ENCODE measurements at regions not wholly inside any gene's neighbourhood (a gene's known extent, or its start where the extent isn't known, plus 50 kb on each side); places are given as distances from the start of the nearest gene placed in this dataset.

- H3K4me1 Mint-ChIP-seq: no peaks in the 10 kb centered on the region
- CTCF ChIA-PET: no interaction called here
- no peak for DNase-seq
- no peak overlapping the region for H3K4me3 Mint-ChIP-seq
- H3K27ac Mint-ChIP-seq: no peak overlapping the region
- no peaks in the 10 kb centered on the region for H3K36me3 Mint-ChIP-seq
- H3K27me3 Mint-ChIP-seq: no peaks in the 10 kb centered on the region
- no peaks in the 10 kb centered on the region for H3K9me3 Mint-ChIP-seq
Observed at GRCh38 chr11:112477581-112478317, 217.1 kb upstream of the PLET1 start.

- H3K36me3 Mint-ChIP-seq: no peaks in the 10 kb centered on the region
- H3K27me3 Mint-ChIP-seq: no peaks in the 10 kb centered on the region
- CTCF ChIA-PET: no interaction called here
- H3K9me3 Mint-ChIP-seq: no peaks in the 10 kb centered on the region
- no peak overlapping the region for H3K27ac Mint-ChIP-seq
- H3K4me1 Mint-ChIP-seq: no peaks in the 10 kb centered on the region
- no peak for DNase-seq
- H3K4me3 Mint-ChIP-seq: no peak overlapping the region
Observed at GRCh38 chr11:112478806-112479205, 218.1 kb upstream of the PLET1 start.

GRCh38 chr11:112481431-112481830 is 220.8 kb upstream of the PLET1 start:
- H3K9me3 Mint-ChIP-seq: no peaks in the 10 kb centered on the region
- H3K4me3 Mint-ChIP-seq: no peak overlapping the region
- H3K4me1 Mint-ChIP-seq: no peaks in the 10 kb centered on the region
- no peak for DNase-seq
- no peaks in the 10 kb centered on the region for H3K36me3 Mint-ChIP-seq
- H3K27me3 Mint-ChIP-seq: no peaks in the 10 kb centered on the region
- CTCF ChIA-PET: no interaction called here
- H3K27ac Mint-ChIP-seq: no peak overlapping the region

GRCh38 chr11:112481893-112482292 is 221.2 kb upstream of the PLET1 start:
- CTCF ChIA-PET: interaction anchor here (0.5 kb wide), 1 partner anchor 822 kb away, joined by 3 read pairs; no protein-coding TSS in a partner anchor
- Mint-ChIP-seq H3K27ac (no peak overlapping the region), H3K4me3 (no peak overlapping the region), H3K36me3 (no peaks in the 10 kb centered on the region), H3K9me3 (no peaks in the 10 kb centered on the region), H3K27me3 (no peaks in the 10 kb centered on the region), H3K4me1 (no peaks in the 10 kb centered on the region)
- no peak for DNase-seq

- Mint-ChIP-seq H3K4me1 (no peaks in the 10 kb centered on the region), H3K9me3 (no peaks in the 10 kb centered on the region), H3K4me3 (no peak overlapping the region), H3K36me3 (no peaks in the 10 kb centered on the region), H3K27ac (no peak overlapping the region), H3K27me3 (no peaks in the 10 kb centered on the region)
- no peak for DNase-seq
- CTCF ChIA-PET: no interaction called here
Observed at GRCh38 chr11:112485280-112485679, 224.6 kb upstream of the PLET1 start.

- H3K9me3 Mint-ChIP-seq: no peaks in the 10 kb centered on the region
- DNase-seq: no peak
Observed at GRCh38 chr11:112497826-112498225, 237.2 kb upstream of the PLET1 start.

GRCh38 chr11:112498701-112499100 is 238.0 kb upstream of the PLET1 start:
- H3K27ac Mint-ChIP-seq: no peak overlapping the region
- H3K36me3 Mint-ChIP-seq: no peaks in the 10 kb centered on the region
- DNase-seq: no peak
- no peak overlapping the region for H3K4me3 Mint-ChIP-seq
- CTCF ChIA-PET: interaction anchor here (1.0 kb wide), 1 partner anchor 57 kb away, joined by 3 read pairs; no protein-coding TSS in a partner anchor
- H3K27me3 Mint-ChIP-seq: peaks cover 4% of the 10 kb centered on the region
- no peaks in the 10 kb centered on the region for H3K9me3 Mint-ChIP-seq
- H3K4me1 Mint-ChIP-seq: no peaks in the 10 kb centered on the region

More at GRCh38 chr11:112497826-112498225, 237.2 kb upstream of the PLET1 start:
- Mint-ChIP-seq H3K27ac (no peak overlapping the region), H3K27me3 (no peaks in the 10 kb centered on the region), H3K36me3 (no peaks in the 10 kb centered on the region), H3K4me3 (no peak overlapping the region), H3K4me1 (no peaks in the 10 kb centered on the region)
- CTCF ChIA-PET: interaction anchor here (1.0 kb wide), 1 partner anchor 58 kb away, joined by 3 read pairs; no protein-coding TSS in a partner anchor

GRCh38 chr11:112499153-112499880 is 238.7 kb upstream of the PLET1 start:
- CTCF ChIA-PET: no interaction called here
- Mint-ChIP-seq H3K36me3 (no peaks in the 10 kb centered on the region), H3K4me1 (no peaks in the 10 kb centered on the region), H3K27me3 (peaks cover 4% of the 10 kb centered on the region), H3K27ac (no peak overlapping the region), H3K4me3 (no peak overlapping the region), H3K9me3 (no peaks in the 10 kb centered on the region)
- DNase-seq: no peak

GRCh38 chr11:112499881-112500204 is 239.2 kb upstream of the PLET1 start:
- Mint-ChIP-seq H3K27me3 (peaks cover 4% of the 10 kb centered on the region), H3K4me3 (no peak overlapping the region), H3K9me3 (no peaks in the 10 kb centered on the region), H3K36me3 (no peaks in the 10 kb centered on the region), H3K4me1 (no peaks in the 10 kb centered on the region), H3K27ac (no peak overlapping the region)
- CTCF ChIA-PET: no interaction called here
- no peak for DNase-seq

GRCh38 chr11:112503410-112503809 is 242.8 kb upstream of the PLET1 start:
- Mint-ChIP-seq H3K4me3 (no peak overlapping the region), H3K27ac (no peak overlapping the region), H3K4me1 (no peaks in the 10 kb centered on the region), H3K9me3 (no peaks in the 10 kb centered on the region), H3K36me3 (no peaks in the 10 kb centered on the region), H3K27me3 (peaks cover 4% of the 10 kb centered on the region)
- no peak for DNase-seq
- CTCF ChIA-PET: no interaction called here

- no peak overlapping the region for H3K27ac Mint-ChIP-seq
- no peaks in the 10 kb centered on the region for H3K4me1 Mint-ChIP-seq
- no peaks in the 10 kb centered on the region for H3K36me3 Mint-ChIP-seq
- DNase-seq: no peak
- no peak overlapping the region for H3K4me3 Mint-ChIP-seq
- CTCF ChIA-PET: no interaction called here
- H3K27me3 Mint-ChIP-seq: peaks cover 4% of the 10 kb centered on the region
- H3K9me3 Mint-ChIP-seq: no peaks in the 10 kb centered on the region
Observed at GRCh38 chr11:112504056-112504455, 243.4 kb upstream of the PLET1 start.

GRCh38 chr11:112506852-112507251 is 246.2 kb upstream of the PLET1 start:
- no peak for DNase-seq
- CTCF ChIA-PET: interaction anchor here (0.7 kb wide), 1 partner anchor 9 kb away, joined by 3 read pairs; no protein-coding TSS in a partner anchor
- Mint-ChIP-seq H3K36me3 (no peaks in the 10 kb centered on the region), H3K27ac (no peak overlapping the region), H3K9me3 (no peaks in the 10 kb centered on the region), H3K4me1 (no peaks in the 10 kb centered on the region), H3K4me3 (no peak overlapping the region), H3K27me3 (peaks cover 4% of the 10 kb centered on the region)

GRCh38 chr11:112507281-112507680 is 246.6 kb upstream of the PLET1 start:
- CTCF ChIA-PET: interaction anchor here (0.7 kb wide), 1 partner anchor 8 kb away, joined by 3 read pairs; no protein-coding TSS in a partner anchor
- no peak for DNase-seq
- Mint-ChIP-seq H3K27ac (no peak overlapping the region), H3K4me3 (no peak overlapping the region), H3K4me1 (no peaks in the 10 kb centered on the region), H3K36me3 (no peaks in the 10 kb centered on the region), H3K27me3 (peaks cover 4% of the 10 kb centered on the region), H3K9me3 (no peaks in the 10 kb centered on the region)

GRCh38 chr11:112508750-112509149 is 248.1 kb upstream of the PLET1 start:
- Mint-ChIP-seq H3K36me3 (no peaks in the 10 kb centered on the region), H3K27ac (no peak overlapping the region), H3K4me1 (no peaks in the 10 kb centered on the region), H3K9me3 (no peaks in the 10 kb centered on the region), H3K4me3 (no peak overlapping the region), H3K27me3 (peaks cover 4% of the 10 kb centered on the region)
- no peak for DNase-seq
- CTCF ChIA-PET: no interaction called here

GRCh38 chr11:112509300-112509699 is 248.6 kb upstream of the PLET1 start:
- Mint-ChIP-seq H3K36me3 (no peaks in the 10 kb centered on the region), H3K4me1 (no peaks in the 10 kb centered on the region), H3K4me3 (no peak overlapping the region), H3K9me3 (no peaks in the 10 kb centered on the region), H3K27me3 (peaks cover 6% of the 10 kb centered on the region), H3K27ac (no peak overlapping the region)
- CTCF ChIA-PET: no interaction called here
- DNase-seq: no peak

Data from activated naive CD4-positive, alpha-beta T cell treated with anti-CD3 and anti-CD28 coated beads, Interleukin-2, amount 10 ng/mL, durations not matched to agents 7 days and 5 days (primary cell).